ENCODE measurements at regions not wholly inside any gene's neighbourhood (a gene's known extent, or its start where the extent isn't known, plus 50 kb on each side); places are given as distances from the start of the nearest gene placed in this dataset.

DNA sequence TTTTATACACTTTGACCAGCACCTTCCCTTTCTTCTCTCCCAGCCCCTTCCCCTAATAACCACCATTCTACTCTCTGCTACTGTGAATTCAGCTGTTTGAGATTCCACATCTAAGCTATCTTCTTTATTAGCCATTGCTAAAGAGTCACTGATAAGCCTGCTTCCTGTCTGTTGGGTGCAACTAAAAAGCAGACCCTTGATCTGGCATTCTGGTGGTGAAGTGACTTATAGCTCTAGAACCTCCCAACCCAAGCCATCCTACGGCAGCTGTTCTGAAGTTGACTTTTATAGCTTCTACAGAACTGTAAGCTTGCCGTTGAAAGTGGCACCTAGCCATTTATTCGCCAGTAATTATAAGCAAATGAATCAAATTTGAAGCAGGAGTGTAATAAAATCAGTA lies 105.6 kb downstream of the AHR start:
- TF ChIP-seq, protein P1, sequence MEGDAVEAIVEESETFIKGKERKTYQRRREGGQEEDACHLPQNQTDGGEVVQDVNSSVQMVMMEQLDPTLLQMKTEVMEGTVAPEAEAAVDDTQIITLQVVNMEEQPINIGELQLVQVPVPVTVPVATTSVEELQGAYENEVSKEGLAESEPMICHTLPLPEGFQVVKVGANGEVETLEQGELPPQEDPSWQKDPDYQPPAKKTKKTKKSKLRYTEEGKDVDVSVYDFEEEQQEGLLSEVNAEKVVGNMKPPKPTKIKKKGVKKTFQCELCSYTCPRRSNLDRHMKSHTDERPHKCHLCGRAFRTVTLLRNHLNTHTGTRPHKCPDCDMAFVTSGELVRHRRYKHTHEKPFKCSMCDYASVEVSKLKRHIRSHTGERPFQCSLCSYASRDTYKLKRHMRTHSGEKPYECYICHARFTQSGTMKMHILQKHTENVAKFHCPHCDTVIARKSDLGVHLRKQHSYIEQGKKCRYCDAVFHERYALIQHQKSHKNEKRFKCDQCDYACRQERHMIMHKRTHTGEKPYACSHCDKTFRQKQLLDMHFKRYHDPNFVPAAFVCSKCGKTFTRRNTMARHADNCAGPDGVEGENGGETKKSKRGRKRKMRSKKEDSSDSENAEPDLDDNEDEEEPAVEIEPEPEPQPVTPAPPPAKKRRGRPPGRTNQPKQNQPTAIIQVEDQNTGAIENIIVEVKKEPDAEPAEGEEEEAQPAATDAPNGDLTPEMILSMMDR (IDR thresholded peaks at IDR 0.05; ENCODE audit: insufficient read depth, low read length, poor library complexity, severe bottlenecking) = no peak
- no peak for TF ChIP-seq EZH2phosphoT487 (conservative IDR thresholded peaks at IDR 0.05; ENCODE audit: low read length)
